ENCODE measurements at regions not wholly inside any gene's neighbourhood (a gene's known extent, or its start where the extent isn't known, plus 50 kb on each side); places are given as distances from the start of the nearest gene placed in this dataset.

GRCh38 chr4:173449380-173449717 lies 50.4 kb upstream of the SCRG1 start:
- TF ChIP-seq CTCF (IDR thresholded peaks at IDR 0.05) = no peak
- TF ChIP-seq EZH2 (IDR thresholded peaks at IDR 0.05) = no peak
- TF ChIP-seq EZH2phosphoT487 (IDR thresholded peaks at IDR 0.05) = no peak

All from neural progenitor cell (in vitro differentiated cells).